ENCODE measurements at regions not wholly inside any gene's neighbourhood (a gene's known extent, or its start where the extent isn't known, plus 50 kb on each side); places are given as distances from the start of the nearest gene placed in this dataset.
A peak's percentile ranks its signal among the peaks of the same experiment; 100 is the strongest.
"Not testable (repeated sequence)": the region's sequence is repeated elsewhere in the genome, so short reads cannot be mapped to it uniquely, and the experiment has no call there.

- Histone ChIP-seq H3K4me1 (ENCODE audit: control insufficient read depth in 1 of 2, insufficient read depth in 2 of 2, low read depth in 1 of 2, low read length in 1 of 2) (peaks cover 0 to 8% of the 10 kb centered on the region in 2 experiments; a peak in 2 of 4 replicates), H3K27ac (ENCODE audit: low read depth in 2 of 2, low read length in 1 of 2) (peak overlapping the region in 1 of 2 experiments; percentile 82; a peak in 1 of 4 replicates), H3K9ac (no peak overlapping the region), H3K36me3 (replicated peaks in 1 of 2; ENCODE audit: control insufficient read depth in 1 of 2, insufficient read depth in 2 of 2, low read length in 1 of 2) (no peaks in the 10 kb centered on the region), H3K79me2 (ENCODE audit: insufficient read depth) (no peaks in the 10 kb centered on the region), H3F3A (replicated peaks; ENCODE audit: insufficient read depth) (no peaks in the 10 kb centered on the region), H3K4me3 (ENCODE audit: low read depth in 2 of 2, low read length in 1 of 2) (no peak overlapping the region; a peak in 1 of 4 replicates), H3K27me3 (ENCODE audit: insufficient read depth) (no peaks in the 10 kb centered on the region), H3K4me2 (peak overlapping the region; percentile 11), H2AFZ (ENCODE audit: low read depth) (0 out of 2 replicates have a peak overlapping the region, but pooled peaks have one; percentile 58), H4K20me1 (ENCODE audit: insufficient read depth) (no peaks in the 10 kb centered on the region), H3K9me3 (no peaks in the 10 kb centered on the region), H3K9me2 (no peaks in the 10 kb centered on the region)
- TF ChIP-seq POLR2AphosphoS5 (IDR thresholded peaks at IDR 0.05; ENCODE audit: low read depth, low read length) (no peak), FOSL2 (IDR thresholded peaks at IDR 0.05; ENCODE audit: borderline replicate concordance, low read depth) (no peak), TAF1 (IDR thresholded peaks at IDR 0.05; ENCODE audit: borderline replicate concordance, low read depth, low read length) (no peak), USF2 (IDR thresholded peaks at IDR 0.05; ENCODE audit: borderline replicate concordance, low read depth, low read length) (no peak), NFIC (IDR thresholded peaks at IDR 0.05; ENCODE audit: borderline replicate concordance) (no peak; the same call in 1 of the 2 replicates), NRF1 (IDR thresholded peaks at IDR 0.05; ENCODE audit: low read depth, low read length) (no peak), FOXM1 (IDR thresholded peaks at IDR 0.05; ENCODE audit: low read depth) (no peak), RCOR1 (IDR thresholded peaks at IDR 0.05; ENCODE audit: low read length) (no peak), MEF2A (IDR thresholded peaks at IDR 0.05; ENCODE audit: borderline replicate concordance, low read depth) (no peak), MXI1 (IDR thresholded peaks at IDR 0.05; ENCODE audit: low read depth, low read length) (no peak)
- POLR2A ChIA-PET, result no interaction called here
- no peak for DNase-seq
- 34% methylated on average over 4 of the region's 4 CpGs for WGBS (ENCODE audit: low lambda C conversion rate)
- CTCF ChIA-PET, result no interaction called here
Observed at GRCh38 chr1:215023155-215023832, 59.2 kb upstream of the KCNK2 start.

- POLR2A ChIA-PET, result no interaction called here
- TF ChIP-seq EP300 (IDR thresholded peaks at IDR 0.05; ENCODE audit: borderline replicate concordance in 1 of 2, low read depth in 1 of 2, low read length in 1 of 2) (no peak), TEAD4 (IDR thresholded peaks at IDR 0.05; ENCODE audit: borderline replicate concordance, insufficient read depth) (no peak), GATA2 (CRISPR knock-in tag; IDR thresholded peaks at IDR 0.05) (no peak), EZH2phosphoT487 (IDR thresholded peaks at IDR 0.05; ENCODE audit: borderline replicate concordance, low read depth) (no peak), MXI1 (IDR thresholded peaks at IDR 0.05; ENCODE audit: low read depth, low read length) (no peak), FOSL2 (IDR thresholded peaks at IDR 0.05; ENCODE audit: borderline replicate concordance, low read depth) (no peak), CHD2 (IDR thresholded peaks at IDR 0.05; ENCODE audit: low read length, partially characterized antibody) (no peak), RCOR1 (IDR thresholded peaks at IDR 0.05; ENCODE audit: low read length) (no peak)
- TF ChIP-seq, protein P1, sequence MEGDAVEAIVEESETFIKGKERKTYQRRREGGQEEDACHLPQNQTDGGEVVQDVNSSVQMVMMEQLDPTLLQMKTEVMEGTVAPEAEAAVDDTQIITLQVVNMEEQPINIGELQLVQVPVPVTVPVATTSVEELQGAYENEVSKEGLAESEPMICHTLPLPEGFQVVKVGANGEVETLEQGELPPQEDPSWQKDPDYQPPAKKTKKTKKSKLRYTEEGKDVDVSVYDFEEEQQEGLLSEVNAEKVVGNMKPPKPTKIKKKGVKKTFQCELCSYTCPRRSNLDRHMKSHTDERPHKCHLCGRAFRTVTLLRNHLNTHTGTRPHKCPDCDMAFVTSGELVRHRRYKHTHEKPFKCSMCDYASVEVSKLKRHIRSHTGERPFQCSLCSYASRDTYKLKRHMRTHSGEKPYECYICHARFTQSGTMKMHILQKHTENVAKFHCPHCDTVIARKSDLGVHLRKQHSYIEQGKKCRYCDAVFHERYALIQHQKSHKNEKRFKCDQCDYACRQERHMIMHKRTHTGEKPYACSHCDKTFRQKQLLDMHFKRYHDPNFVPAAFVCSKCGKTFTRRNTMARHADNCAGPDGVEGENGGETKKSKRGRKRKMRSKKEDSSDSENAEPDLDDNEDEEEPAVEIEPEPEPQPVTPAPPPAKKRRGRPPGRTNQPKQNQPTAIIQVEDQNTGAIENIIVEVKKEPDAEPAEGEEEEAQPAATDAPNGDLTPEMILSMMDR (IDR thresholded peaks at IDR 0.05), result no peak
- H3F3A ChIP-seq (replicated peaks; ENCODE audit: insufficient read depth), result no peaks in the 10 kb centered on the region
- 59% methylated on average over 4 of the region's 4 CpGs for WGBS (ENCODE audit: low lambda C conversion rate)
- H4K20me1 ChIP-seq (ENCODE audit: insufficient read depth), result no peaks in the 10 kb centered on the region
- no peaks in the 10 kb centered on the region for H3K36me3 ChIP-seq (replicated peaks in 1 of 2; ENCODE audit: control insufficient read depth in 1 of 2, insufficient read depth in 2 of 2, low read length in 1 of 2)
- no peak overlapping the region for H3K27ac ChIP-seq (ENCODE audit: low read depth in 2 of 2, low read length in 1 of 2)
- no peaks in the 10 kb centered on the region for H3K9me3 ChIP-seq
- no peak overlapping the region for H2AFZ ChIP-seq (ENCODE audit: low read depth)
- CTCF ChIA-PET, result no interaction called here
- H3K4me3 ChIP-seq (ENCODE audit: low read depth in 2 of 2, low read length in 1 of 2), result no peak overlapping the region
- H3K4me2 ChIP-seq, result no peak overlapping the region
- no peak for DNase-seq
- peaks cover 0 to 5% of the 10 kb centered on the region in 2 experiments; a peak in 2 of 4 replicates for H3K4me1 ChIP-seq (ENCODE audit: control insufficient read depth in 1 of 2, insufficient read depth in 2 of 2, low read depth in 1 of 2, low read length in 1 of 2)
- no peaks in the 10 kb centered on the region for H3K27me3 ChIP-seq (ENCODE audit: insufficient read depth)
- no peak overlapping the region for H3K9ac ChIP-seq
- H3K9me2 ChIP-seq, result no peaks in the 10 kb centered on the region
- H3K79me2 ChIP-seq (ENCODE audit: insufficient read depth), result no peaks in the 10 kb centered on the region
Observed at GRCh38 chr1:215028954-215029353, 53.6 kb upstream of the KCNK2 start.

- H3K9ac ChIP-seq; H3K36me3 ChIP-seq (replicated peaks in 1 of 2; ENCODE audit: control insufficient read depth in 1 of 2, insufficient read depth in 2 of 2, low read length in 1 of 2); H2AFZ ChIP-seq (ENCODE audit: low read depth); H3K27ac ChIP-seq (ENCODE audit: low read depth in 2 of 2, low read length in 1 of 2); H3K9me3 ChIP-seq; H3K4me2 ChIP-seq; POLR2A ChIA-PET; H3K4me3 ChIP-seq (ENCODE audit: low read depth in 2 of 2, low read length in 1 of 2); DNase-seq; H3K27me3 ChIP-seq (ENCODE audit: insufficient read depth); CTCF ChIA-PET; H3K79me2 ChIP-seq (ENCODE audit: insufficient read depth); H3K4me1 ChIP-seq (ENCODE audit: control insufficient read depth in 1 of 2, insufficient read depth in 2 of 2, low read depth in 1 of 2, low read length in 1 of 2); H4K20me1 ChIP-seq (ENCODE audit: insufficient read depth); H3F3A ChIP-seq (replicated peaks; ENCODE audit: insufficient read depth); H3K9me2 ChIP-seq: not testable (repeated sequence)
- WGBS (ENCODE audit: low lambda C conversion rate), result 34% methylated on average over 6 of the region's 6 CpGs
Observed at GRCh38 chr1:215030581-215030980, 52.0 kb upstream of the KCNK2 start.

Measured in SK-N-SH (cell line).